ENCODE measurements at regions not wholly inside any gene's neighbourhood (a gene's known extent, or its start where the extent isn't known, plus 50 kb on each side); places are given as distances from the start of the nearest gene placed in this dataset.

GRCh38 chr16:51497541-51498211 is 346.6 kb upstream of the SALL1 start:
- ATAC-seq (no peak), DNase-seq (no peak)
- no peaks in the 10 kb centered on the region for H3K36me3 Mint-ChIP-seq
- no peaks in the 10 kb centered on the region for H3K4me1 Mint-ChIP-seq
- H3K9me3 Mint-ChIP-seq = peaks cover 0 to 19% (median 9%) of the 10 kb centered on the region in 9 donors
- H3K4me3 Mint-ChIP-seq = no peak overlapping the region
- H3K27me3 Mint-ChIP-seq = peaks cover 0 to 2% (median 0%) of the 10 kb centered on the region in 5 donors
- H3K27ac Mint-ChIP-seq = no peak overlapping the region
- POLR2A ChIA-PET = no interaction called here

GRCh38 chr16:51490866-51491265 is 339.8 kb upstream of the SALL1 start:
- H3K9me3 Mint-ChIP-seq = peaks cover 0 to 20% (median 8%) of the 10 kb centered on the region in 9 donors
- POLR2A ChIA-PET = no interaction called here
- H3K4me3 Mint-ChIP-seq = no peak overlapping the region
- no peak overlapping the region for H3K27ac Mint-ChIP-seq
- no peaks in the 10 kb centered on the region for H3K4me1 Mint-ChIP-seq
- H3K27me3 Mint-ChIP-seq = peaks cover 0 to 2% (median 1%) of the 10 kb centered on the region in 5 donors
- H3K36me3 Mint-ChIP-seq = no peaks in the 10 kb centered on the region
- ATAC-seq (no peak), DNase-seq (no peak)

- Mint-ChIP-seq H3K27me3 (peaks cover 0 to 1% (median 0%) of the 10 kb centered on the region in 5 donors), H3K27ac (no peak overlapping the region), H3K4me3 (no peak overlapping the region), H3K36me3 (peaks cover 0 to 7% (median 0%) of the 10 kb centered on the region in 3 donors), H3K9me3 (peaks cover 5 to 30% (median 14%) of the 10 kb centered on the region in 9 donors), H3K4me1 (no peaks in the 10 kb centered on the region)
- POLR2A ChIA-PET = no interaction called here
- no peak for ATAC-seq
- DNase-seq = no peak
Measured at GRCh38 chr16:51487880-51488279, 336.8 kb upstream of the SALL1 start.

- no peaks in the 10 kb centered on the region for H3K4me1 Mint-ChIP-seq
- H3K27me3 Mint-ChIP-seq = no peaks in the 10 kb centered on the region
- no peaks in the 10 kb centered on the region for H3K36me3 Mint-ChIP-seq
- H3K27ac Mint-ChIP-seq = no peak overlapping the region
- DNase-seq = no peak
- POLR2A ChIA-PET = no interaction called here
- no peak overlapping the region for H3K4me3 Mint-ChIP-seq
- ATAC-seq = no peak
- H3K9me3 Mint-ChIP-seq = peaks cover 2 to 42% (median 11%) of the 10 kb centered on the region in 9 donors
Measured at GRCh38 chr16:51474414-51475091, 323.5 kb upstream of the SALL1 start.

- no peak overlapping the region for H3K4me3 Mint-ChIP-seq
- H3K9me3 Mint-ChIP-seq = peaks cover 0 to 40% (median 7%) of the 10 kb centered on the region in 9 donors
- ATAC-seq (no peak), DNase-seq (no peak)
- POLR2A ChIA-PET = no interaction called here
- no peaks in the 10 kb centered on the region for H3K4me1 Mint-ChIP-seq
- H3K27ac Mint-ChIP-seq = no peak overlapping the region
- H3K36me3 Mint-ChIP-seq = no peaks in the 10 kb centered on the region
- no peaks in the 10 kb centered on the region for H3K27me3 Mint-ChIP-seq
Measured at GRCh38 chr16:51473091-51473490, 322.0 kb upstream of the SALL1 start.

- no peaks in the 10 kb centered on the region for H3K36me3 Mint-ChIP-seq
- POLR2A ChIA-PET = no interaction called here
Measured at GRCh38 chr16:51470492-51470891, 319.4 kb upstream of the SALL1 start.

GRCh38 chr16:51464996-51465395 is 313.9 kb upstream of the SALL1 start:
- DNase-seq (no peak), ATAC-seq (no peak)
- peaks cover 0 to 11% (median 0%) of the 10 kb centered on the region in 9 donors for H3K9me3 Mint-ChIP-seq
- H3K27me3 Mint-ChIP-seq = no peaks in the 10 kb centered on the region
- H3K27ac Mint-ChIP-seq = no peak overlapping the region
- H3K4me3 Mint-ChIP-seq = no peak overlapping the region
- POLR2A ChIA-PET = no interaction called here
- H3K4me1 Mint-ChIP-seq = no peaks in the 10 kb centered on the region
- H3K36me3 Mint-ChIP-seq = no peaks in the 10 kb centered on the region

More at GRCh38 chr16:51470492-51470891, 319.4 kb upstream of the SALL1 start:
- H3K4me1 Mint-ChIP-seq = no peaks in the 10 kb centered on the region
- no peak overlapping the region for H3K27ac Mint-ChIP-seq
- no peak overlapping the region for H3K4me3 Mint-ChIP-seq
- peaks cover 0 to 18% (median 5%) of the 10 kb centered on the region in 9 donors for H3K9me3 Mint-ChIP-seq
- ATAC-seq (no peak), DNase-seq (no peak)
- H3K27me3 Mint-ChIP-seq = no peaks in the 10 kb centered on the region

GRCh38 chr16:51461255-51461654 is 310.2 kb upstream of the SALL1 start:
- no peak for ATAC-seq
- POLR2A ChIA-PET = no interaction called here
- no peak overlapping the region for H3K4me3 Mint-ChIP-seq
- peaks cover 0 to 15% (median 3%) of the 10 kb centered on the region in 9 donors for H3K9me3 Mint-ChIP-seq
- no peak overlapping the region for H3K27ac Mint-ChIP-seq
- H3K27me3 Mint-ChIP-seq = no peaks in the 10 kb centered on the region
- no peaks in the 10 kb centered on the region for H3K36me3 Mint-ChIP-seq
- H3K4me1 Mint-ChIP-seq = no peaks in the 10 kb centered on the region
- DNase-seq = no peak

GRCh38 chr16:51458356-51459140 is 307.5 kb upstream of the SALL1 start:
- Mint-ChIP-seq H3K4me1 (no peaks in the 10 kb centered on the region), H3K9me3 (peaks cover 0 to 16% (median 3%) of the 10 kb centered on the region in 9 donors), H3K36me3 (no peaks in the 10 kb centered on the region), H3K27ac (no peak overlapping the region), H3K27me3 (peaks cover 0 to 3% (median 0%) of the 10 kb centered on the region in 5 donors), H3K4me3 (peak overlapping the region in 1 of 10 donors; percentile 51)
- DNase-seq = no peak
- ATAC-seq = no peak
- POLR2A ChIA-PET = no interaction called here

- no peaks in the 10 kb centered on the region for H3K36me3 Mint-ChIP-seq
Measured at GRCh38 chr16:51457775-51458174, 306.7 kb upstream of the SALL1 start.

GRCh38 chr16:51455398-51455797 is 304.3 kb upstream of the SALL1 start:
- DNase-seq = no peak
- Mint-ChIP-seq H3K9me3 (peaks cover 0 to 12% (median 5%) of the 10 kb centered on the region in 9 donors), H3K36me3 (no peaks in the 10 kb centered on the region), H3K4me1 (no peaks in the 10 kb centered on the region), H3K27me3 (peaks cover 0 to 3% (median 0%) of the 10 kb centered on the region in 5 donors), H3K27ac (no peak overlapping the region), H3K4me3 (no peak overlapping the region)
- POLR2A ChIA-PET = no interaction called here
- no peak for ATAC-seq

More at GRCh38 chr16:51457775-51458174, 306.7 kb upstream of the SALL1 start:
- Mint-ChIP-seq H3K27me3 (peaks cover 0 to 3% (median 0%) of the 10 kb centered on the region in 5 donors), H3K27ac (no peak overlapping the region), H3K9me3 (peaks cover 0 to 12% (median 5%) of the 10 kb centered on the region in 9 donors), H3K4me1 (no peaks in the 10 kb centered on the region), H3K4me3 (no peak overlapping the region)
- DNase-seq = no peak
- POLR2A ChIA-PET = no interaction called here
- no peak for ATAC-seq

- H3K27me3 Mint-ChIP-seq = peaks cover 0 to 3% (median 0%) of the 10 kb centered on the region in 5 donors
- ATAC-seq (no peak), DNase-seq (no peak)
- POLR2A ChIA-PET = no interaction called here
- H3K4me3 Mint-ChIP-seq = no peak overlapping the region
- H3K27ac Mint-ChIP-seq = no peak overlapping the region
- H3K9me3 Mint-ChIP-seq = peaks cover 0 to 12% (median 3%) of the 10 kb centered on the region in 9 donors
- no peaks in the 10 kb centered on the region for H3K36me3 Mint-ChIP-seq
- H3K4me1 Mint-ChIP-seq = no peaks in the 10 kb centered on the region
Measured at GRCh38 chr16:51453251-51453650, 302.2 kb upstream of the SALL1 start.

- Mint-ChIP-seq H3K4me3 (no peak overlapping the region), H3K9me3 (peaks cover 0 to 22% (median 2%) of the 10 kb centered on the region in 9 donors), H3K4me1 (no peaks in the 10 kb centered on the region), H3K27me3 (peaks cover 0 to 7% (median 0%) of the 10 kb centered on the region in 5 donors), H3K27ac (no peak overlapping the region), H3K36me3 (no peaks in the 10 kb centered on the region)
- POLR2A ChIA-PET = no interaction called here
- no peak for ATAC-seq
- DNase-seq = no peak
Measured at GRCh38 chr16:51450909-51451308, 299.8 kb upstream of the SALL1 start.
